Naive thymus-derived CD8-positive, alpha-beta T cell (primary cell): ENCODE measurements at regions not wholly inside any gene's neighbourhood (a gene's known extent, or its start where the extent isn't known, plus 50 kb on each side); places are given as distances from the start of the nearest gene placed in this dataset.

Experiments
- ATAC-seq, 2 donors: fragments of 150-1000 bp; cut with Tn5 transposase in 1 of 2; sonication (Bioruptor Pico), chemical (Tn5 transposase) in 1 of 2; 1 replicate in 1 of 2; 2 replicates in 1 of 2; pipeline ENCODE4 v1.10.0; 2021; ENCODE audit warnings: mild to moderate bottlenecking in 2 of 2, moderate library complexity in 2 of 2
- POLR2A ChIA-PET: fragments of 350-600 bp; sonication (Branson Sonifier 250); formaldehyde crosslinking; loops from one replicate; lab custom pipeline; 2021; ENCODE audit warnings: antibody characterized with exemption; lab: Charles Lee
- DNase-seq, 10 donors: peaks; one replicate each; pipeline versions ENCODE4 v3.0.0 to v3.0.0-alpha.2; 2020 to 2022
- H3K27ac Mint-ChIP-seq, 10 donors: one replicate each; pipeline ENCODE4 v1.8.0; 2020 to 2022; ENCODE audit warnings: mild to moderate bottlenecking in 10 of 10, mixed read lengths in 10 of 10, moderate library complexity in 4 of 10, inconsistent platforms in 1 of 10
- H3K27me3 Mint-ChIP-seq, 5 donors: one replicate each; pipeline ENCODE4 v1.8.0; 2021 to 2022; ENCODE audit warnings: mixed read lengths in 5 of 5
- H3K36me3 Mint-ChIP-seq, 3 donors: one replicate each; pipeline ENCODE4 v1.8.0; 2020 to 2022; ENCODE audit warnings: mixed read lengths in 3 of 3, mild to moderate bottlenecking in 2 of 3, inconsistent platforms in 1 of 3
- H3K4me1 Mint-ChIP-seq, 4 donors: one replicate each; pipeline ENCODE4 v1.8.0; 2021 to 2022; ENCODE audit warnings: mixed read lengths in 4 of 4
- H3K4me3 Mint-ChIP-seq, 10 donors: one replicate each; pipeline ENCODE4 v1.8.0; 2020 to 2022; ENCODE audit warnings: mild to moderate bottlenecking in 10 of 10, mixed read lengths in 10 of 10, moderate library complexity in 6 of 10, inconsistent platforms in 1 of 10
- H3K9me3 Mint-ChIP-seq, 9 donors: one replicate each; pipeline ENCODE4 v1.8.0; 2020 to 2022; ENCODE audit warnings: mixed read lengths in 9 of 9, mild to moderate bottlenecking in 3 of 9, inconsistent platforms in 1 of 9, moderate library complexity in 1 of 9

DNA sequence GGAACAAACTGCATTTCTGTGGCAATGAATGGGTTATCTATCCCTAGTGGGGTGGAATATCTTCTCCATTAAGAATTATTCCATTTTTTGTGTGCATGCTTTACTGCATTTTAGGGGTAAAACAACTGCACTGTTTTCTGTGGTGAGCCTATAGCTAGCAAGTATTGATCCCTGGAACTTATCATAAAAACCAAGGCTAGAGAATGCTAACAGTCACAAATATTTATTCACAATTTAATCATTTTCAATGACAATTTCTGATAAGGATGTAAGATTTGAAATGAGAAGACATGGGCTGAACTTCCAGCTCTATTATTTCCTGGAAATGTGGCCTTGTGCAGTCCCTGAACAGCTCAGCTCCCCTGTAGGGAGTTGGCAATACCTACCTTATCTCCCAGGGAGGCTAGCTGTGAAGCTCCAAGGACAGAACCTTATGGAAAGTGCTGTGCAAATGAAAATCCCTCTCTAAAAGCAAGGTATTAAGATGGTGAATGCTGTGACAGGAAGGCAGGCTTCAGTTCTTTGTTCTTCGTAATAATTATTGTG, 51.5 kb upstream of the FAM216B start:
- DNase-seq (no peak), ATAC-seq (no peak)
- Mint-ChIP-seq H3K27ac (no peak overlapping the region), H3K36me3 (peaks cover 0 to 5% (median 4%) of the 10 kb centered on the region in 3 donors), H3K4me3 (no peak overlapping the region), H3K27me3 (peaks cover 0 to 13% (median 4%) of the 10 kb centered on the region in 5 donors), H3K9me3 (peaks cover 0 to 16% (median 4%) of the 10 kb centered on the region in 9 donors), H3K4me1 (no peaks in the 10 kb centered on the region)
- POLR2A ChIA-PET, result no interaction called here
